DND-41 (cell line): ENCODE measurements at regions not wholly inside any gene's neighbourhood (a gene's known extent, or its start where the extent isn't known, plus 50 kb on each side); places are given as distances from the start of the nearest gene placed in this dataset.

Experiments
- EZH2 ChIP-seq: IDR thresholded peaks from 3 replicates; pipeline ENCODE4 v1.6.1; 2012; ENCODE audit warnings: borderline replicate concordance, low read depth, mild to moderate bottlenecking, moderate library complexity, low read length, inconsistent platforms; ENCODE audit not compliant: severe bottlenecking
- TF ChIP-seq, protein P1 (sequence below): IDR thresholded peaks from 2 replicates; pipeline ENCODE4 v1.5.1; 2012; ENCODE audit warnings: borderline replicate concordance, low read length, moderate library complexity, mild to moderate bottlenecking; ENCODE audit not compliant: poor library complexity, severe bottlenecking; ENCODE audit errors: extremely low read depth

DNA sequence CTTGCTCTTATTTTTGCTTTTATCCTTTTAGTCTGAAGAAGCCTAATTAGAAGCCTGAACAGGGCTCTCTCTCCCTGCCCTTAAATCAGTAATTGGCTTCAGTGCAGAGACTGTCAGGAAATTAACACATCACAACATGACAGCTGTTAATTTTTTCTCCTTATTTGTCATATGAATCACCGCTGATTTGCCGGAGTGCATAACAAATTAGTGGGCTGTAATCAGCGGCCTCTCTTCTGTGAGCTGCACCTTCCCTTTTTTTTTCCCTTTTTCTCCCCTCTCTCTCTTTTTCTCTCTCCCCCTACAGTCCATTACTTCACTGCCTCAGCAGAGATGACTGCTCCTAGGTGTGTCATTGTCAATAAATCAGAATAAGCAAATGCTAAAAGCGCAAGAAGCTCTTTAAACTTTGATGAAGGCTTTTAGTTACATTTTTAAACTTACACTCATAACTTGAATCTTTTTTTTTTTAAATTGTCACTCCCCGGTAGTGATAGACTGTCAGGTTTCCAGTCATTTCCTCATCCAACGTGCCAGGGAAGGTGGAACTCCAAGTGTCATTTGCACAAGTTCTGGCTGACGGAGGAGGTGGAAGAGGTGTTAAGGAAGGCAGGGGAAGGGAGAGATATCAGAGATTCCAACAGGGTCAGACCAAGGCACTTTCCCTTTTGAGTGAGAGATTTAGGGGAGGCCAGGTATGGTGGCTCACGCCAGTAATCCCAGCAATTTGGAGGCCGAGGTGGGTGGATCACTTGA lies 197.1 kb upstream of the TSHZ3 start:
- TF ChIP-seq, protein P1, sequence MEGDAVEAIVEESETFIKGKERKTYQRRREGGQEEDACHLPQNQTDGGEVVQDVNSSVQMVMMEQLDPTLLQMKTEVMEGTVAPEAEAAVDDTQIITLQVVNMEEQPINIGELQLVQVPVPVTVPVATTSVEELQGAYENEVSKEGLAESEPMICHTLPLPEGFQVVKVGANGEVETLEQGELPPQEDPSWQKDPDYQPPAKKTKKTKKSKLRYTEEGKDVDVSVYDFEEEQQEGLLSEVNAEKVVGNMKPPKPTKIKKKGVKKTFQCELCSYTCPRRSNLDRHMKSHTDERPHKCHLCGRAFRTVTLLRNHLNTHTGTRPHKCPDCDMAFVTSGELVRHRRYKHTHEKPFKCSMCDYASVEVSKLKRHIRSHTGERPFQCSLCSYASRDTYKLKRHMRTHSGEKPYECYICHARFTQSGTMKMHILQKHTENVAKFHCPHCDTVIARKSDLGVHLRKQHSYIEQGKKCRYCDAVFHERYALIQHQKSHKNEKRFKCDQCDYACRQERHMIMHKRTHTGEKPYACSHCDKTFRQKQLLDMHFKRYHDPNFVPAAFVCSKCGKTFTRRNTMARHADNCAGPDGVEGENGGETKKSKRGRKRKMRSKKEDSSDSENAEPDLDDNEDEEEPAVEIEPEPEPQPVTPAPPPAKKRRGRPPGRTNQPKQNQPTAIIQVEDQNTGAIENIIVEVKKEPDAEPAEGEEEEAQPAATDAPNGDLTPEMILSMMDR = no peak
- no peak for TF ChIP-seq EZH2
